ENCODE measurements at regions not wholly inside any gene's neighbourhood (a gene's known extent, or its start where the extent isn't known, plus 50 kb on each side); places are given as distances from the start of the nearest gene placed in this dataset.
"Not testable (repeated sequence)": the region's sequence is repeated elsewhere in the genome, so short reads cannot be mapped to it uniquely, and the experiment has no call there.

GRCh38 chr16:34609435-34609834 is 1150.0 kb downstream of the TP53TG3F start:
- not testable (repeated sequence) for TF ChIP-seq CTCF (IDR thresholded peaks at IDR 0.05 in 8 of 11, conservative IDR thresholded peaks at IDR 0.05 in 3 of 11); POLR2A (IDR thresholded peaks at IDR 0.05); POLR2AphosphoS5 (IDR thresholded peaks at IDR 0.05)

Measured in spleen (tissue), 7 donors.